MG63 (cell line): ENCODE measurements at regions not wholly inside any gene's neighbourhood (a gene's known extent, or its start where the extent isn't known, plus 50 kb on each side); places are given as distances from the start of the nearest gene placed in this dataset.

Experiments
- DNase-seq: peaks from one replicate; pipeline ENCODE4 v3.0.0-alpha.2; 2020
- H3K27me3 ChIP-seq: fragments of 250-450 bp; sonication (Bioruptor Pico); 2 replicates; pipeline ENCODE4 v1.5.1; 2020; ENCODE audit warnings: mild to moderate bottlenecking, moderate library complexity
- H3K36me3 ChIP-seq: fragments of 250-450 bp; sonication (Bioruptor Pico); 2 replicates; pipeline ENCODE4 v1.5.1; 2020; ENCODE audit warnings: mild to moderate bottlenecking, moderate library complexity
- H3K4me3 ChIP-seq: fragments of 250-450 bp; sonication (Bioruptor Pico); 2 replicates; pipeline ENCODE4 v1.5.1; 2020; ENCODE audit warnings: mild to moderate bottlenecking, moderate library complexity
- H3K9me3 ChIP-seq: fragments of 250-450 bp; sonication (Bioruptor Pico); 2 replicates; pipeline ENCODE4 v1.5.1; 2020; ENCODE audit warnings: mild to moderate bottlenecking, moderate library complexity

GRCh38 chr15:31151301-31152233, 50.0 kb upstream of the TRPM1 start:
- DNase-seq, result no peak
- H3K9me3 ChIP-seq, result no peaks in the 10 kb centered on the region
- H3K36me3 ChIP-seq, result no peaks in the 10 kb centered on the region
- no peaks in the 10 kb centered on the region for H3K27me3 ChIP-seq
- no peak overlapping the region for H3K4me3 ChIP-seq

DNA sequence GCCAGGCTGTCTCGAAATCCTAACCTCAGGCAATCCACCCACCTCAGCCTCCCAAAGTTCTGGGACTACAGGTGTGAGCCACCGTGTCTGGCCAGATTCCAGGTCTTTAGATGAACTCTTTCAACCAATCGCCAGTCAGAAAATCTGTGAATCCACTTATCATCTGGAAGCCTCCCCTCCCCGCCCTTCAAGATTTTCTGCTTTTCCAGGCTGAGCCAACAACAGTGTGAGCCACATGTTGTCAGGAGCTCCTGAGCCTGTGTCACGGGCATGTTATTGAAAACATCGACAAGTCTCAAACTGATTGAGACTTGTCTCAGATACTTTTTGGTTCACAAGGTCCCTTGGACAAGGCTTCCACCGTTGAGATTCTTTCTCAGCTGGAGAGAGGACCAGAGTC, 52.0 kb upstream of the TRPM1 start:
- H3K9me3 ChIP-seq, result no peaks in the 10 kb centered on the region
- H3K27me3 ChIP-seq, result no peaks in the 10 kb centered on the region
- H3K36me3 ChIP-seq, result no peaks in the 10 kb centered on the region
- DNase-seq, result no peak
- no peak overlapping the region for H3K4me3 ChIP-seq

- Histone ChIP-seq H3K36me3 (no peaks in the 10 kb centered on the region), H3K4me3 (no peak overlapping the region), H3K9me3 (no peaks in the 10 kb centered on the region), H3K27me3 (no peaks in the 10 kb centered on the region)
- no peak for DNase-seq
Observed at GRCh38 chr15:31155151-31155550, 53.6 kb upstream of the TRPM1 start.

- no peak for DNase-seq
- H3K4me3 ChIP-seq, result no peak overlapping the region
- no peaks in the 10 kb centered on the region for H3K27me3 ChIP-seq
- H3K9me3 ChIP-seq, result no peaks in the 10 kb centered on the region
- no peaks in the 10 kb centered on the region for H3K36me3 ChIP-seq
Observed at GRCh38 chr15:31156226-31156625, 54.7 kb upstream of the TRPM1 start.

DNA sequence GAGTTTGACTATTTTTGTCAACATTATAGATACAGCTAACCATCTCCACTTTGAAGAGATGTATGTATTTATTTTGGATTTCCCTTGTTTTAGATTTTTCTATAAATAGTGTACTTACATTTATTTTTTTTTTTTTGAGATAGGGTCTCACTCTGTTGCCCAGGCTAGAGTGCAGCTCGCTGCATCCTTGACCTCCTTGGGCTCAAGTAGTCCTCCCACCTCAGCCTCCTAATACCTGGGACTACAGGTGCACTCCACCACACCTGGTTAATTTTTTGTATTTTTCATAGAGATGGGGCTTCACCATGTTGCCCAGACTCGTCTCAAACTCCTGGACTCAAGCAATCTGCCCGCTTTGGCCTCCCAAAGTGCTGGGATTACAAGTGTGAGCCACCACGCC, 55.3 kb upstream of the TRPM1 start:
- H3K9me3 ChIP-seq, result no peaks in the 10 kb centered on the region
- DNase-seq, result no peak
- H3K36me3 ChIP-seq, result no peaks in the 10 kb centered on the region
- no peaks in the 10 kb centered on the region for H3K27me3 ChIP-seq
- no peak overlapping the region for H3K4me3 ChIP-seq

- DNase-seq, result no peak
- no peaks in the 10 kb centered on the region for H3K36me3 ChIP-seq
- no peaks in the 10 kb centered on the region for H3K9me3 ChIP-seq
- H3K4me3 ChIP-seq, result no peak overlapping the region
- H3K27me3 ChIP-seq, result no peaks in the 10 kb centered on the region
Observed at GRCh38 chr15:31157644-31158069, 56.1 kb upstream of the TRPM1 start.

DNA sequence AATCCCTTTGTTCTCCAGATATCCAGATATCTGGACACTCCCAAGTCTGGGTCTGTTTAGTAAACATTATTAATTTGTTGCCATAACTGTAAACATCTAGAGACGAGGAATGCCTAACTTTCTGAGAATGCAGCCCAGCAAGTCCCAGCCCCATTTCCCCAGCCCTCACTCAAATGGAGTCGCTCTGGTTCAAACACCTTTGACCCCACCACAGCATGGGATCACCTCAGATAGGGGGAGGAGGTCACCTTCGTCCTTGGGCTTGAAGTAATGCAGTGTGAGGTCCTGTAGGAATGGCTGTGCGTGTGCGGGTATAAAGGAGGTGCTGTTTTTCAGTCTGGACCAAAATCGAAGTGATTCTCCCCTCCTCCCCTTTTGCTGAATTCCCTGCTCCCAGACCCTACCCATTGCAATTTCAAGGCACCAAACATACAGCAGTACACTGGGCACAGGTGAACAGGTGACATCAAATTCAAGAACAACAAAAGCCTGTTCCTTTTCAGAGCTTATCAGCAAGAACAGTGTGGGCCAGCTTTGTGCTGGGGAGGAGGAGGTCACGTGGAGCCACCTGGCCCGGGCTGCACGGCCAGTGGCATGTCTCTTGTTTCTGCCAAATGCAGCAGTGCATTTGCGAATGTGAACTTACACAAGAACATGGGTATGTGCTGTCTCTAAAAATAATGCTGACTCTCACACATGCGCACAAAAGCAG, 57.5 kb upstream of the TRPM1 start:
- H3K27me3 ChIP-seq, result no peaks in the 10 kb centered on the region
- no peaks in the 10 kb centered on the region for H3K36me3 ChIP-seq
- no peaks in the 10 kb centered on the region for H3K9me3 ChIP-seq
- no peak for DNase-seq
- no peak overlapping the region for H3K4me3 ChIP-seq

DNA sequence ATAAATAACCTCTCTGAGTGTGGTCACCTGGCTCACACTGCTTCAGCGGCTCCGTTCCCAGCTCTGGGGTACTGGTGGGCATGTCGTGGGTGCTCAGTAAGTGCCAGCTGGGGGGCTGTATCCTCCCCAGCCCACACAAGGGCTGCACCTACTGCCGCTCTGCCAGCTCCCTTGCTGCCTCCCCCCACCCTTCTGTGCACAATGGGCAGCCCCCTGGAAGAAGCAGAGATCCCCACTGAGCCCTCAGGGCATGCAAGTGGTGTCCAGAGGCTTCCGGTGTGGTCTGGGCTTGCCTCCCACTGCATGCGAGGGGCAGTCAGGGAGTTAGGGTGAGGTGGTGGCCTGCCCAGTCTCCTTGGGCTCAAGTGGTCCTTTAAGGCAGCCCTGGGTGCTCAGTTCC, 58.3 kb upstream of the TRPM1 start:
- Histone ChIP-seq H3K36me3 (no peaks in the 10 kb centered on the region), H3K4me3 (no peak overlapping the region), H3K27me3 (no peaks in the 10 kb centered on the region), H3K9me3 (no peaks in the 10 kb centered on the region)
- no peak for DNase-seq

DNA sequence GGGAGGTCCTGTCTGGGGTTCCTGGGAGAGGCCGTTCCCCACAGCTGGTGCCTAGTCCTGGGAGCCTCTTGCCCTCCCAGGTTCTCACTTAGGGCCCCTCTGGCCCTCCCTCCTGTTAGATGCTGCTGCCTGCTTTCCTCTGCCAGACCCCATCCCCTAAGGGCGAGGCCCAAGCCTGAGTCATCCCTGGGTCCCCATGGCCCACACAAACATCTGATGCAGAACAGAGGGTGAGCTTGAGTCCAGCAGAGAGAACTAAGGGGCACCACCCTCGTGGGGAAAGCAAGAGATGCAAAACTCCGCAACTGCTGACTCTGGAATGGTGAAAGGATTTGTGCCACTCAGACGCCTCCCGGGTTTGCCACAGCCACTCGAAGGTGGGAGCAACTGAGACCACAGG, 58.8 kb upstream of the TRPM1 start:
- Histone ChIP-seq H3K4me3 (no peak overlapping the region), H3K9me3 (no peaks in the 10 kb centered on the region), H3K27me3 (no peaks in the 10 kb centered on the region), H3K36me3 (no peaks in the 10 kb centered on the region)
- no peak for DNase-seq

DNA sequence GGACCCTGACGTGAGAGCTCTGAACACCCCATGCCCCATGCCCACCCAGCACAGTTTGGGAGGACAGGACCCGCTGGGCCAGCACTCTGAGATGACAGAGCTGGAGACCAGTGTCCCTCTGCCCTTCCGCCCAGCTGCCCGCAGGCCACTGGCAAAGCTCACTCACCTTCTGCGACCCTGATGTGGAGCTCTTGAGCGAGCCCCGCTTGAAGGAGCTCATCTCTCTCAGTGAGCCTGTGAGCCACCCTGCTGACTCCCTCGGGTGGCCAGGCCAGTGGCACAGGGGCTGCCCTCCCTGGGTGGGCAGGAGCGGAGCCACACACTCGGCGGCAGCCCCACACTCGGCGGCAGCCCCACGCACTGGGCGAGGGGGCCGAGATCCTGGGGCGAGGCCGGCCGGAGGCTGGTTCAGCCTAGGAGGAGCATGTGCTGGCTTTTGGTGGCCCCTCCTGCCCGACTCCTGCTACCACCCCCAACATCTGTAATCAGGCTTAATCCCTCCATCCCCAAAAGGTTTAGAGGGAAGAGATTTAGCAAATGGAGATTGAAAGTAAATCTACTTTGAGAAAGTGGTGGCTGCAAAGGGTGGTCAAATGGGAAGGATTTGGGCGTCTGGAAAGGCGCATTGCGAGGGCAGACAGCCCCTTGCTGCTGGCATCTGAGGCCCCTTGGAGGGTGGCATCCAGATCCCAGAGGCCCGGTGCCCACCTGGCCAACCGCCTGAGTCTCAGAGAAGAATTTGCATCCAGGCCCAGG, 59.4 kb upstream of the TRPM1 start:
- no peaks in the 10 kb centered on the region for H3K36me3 ChIP-seq
- H3K9me3 ChIP-seq, result no peaks in the 10 kb centered on the region
- no peak overlapping the region for H3K4me3 ChIP-seq
- H3K27me3 ChIP-seq, result no peaks in the 10 kb centered on the region
- no peak for DNase-seq

GRCh38 chr15:31161951-31162350, 60.4 kb upstream of the TRPM1 start:
- no peaks in the 10 kb centered on the region for H3K9me3 ChIP-seq

GRCh38 chr15:31162721-31163510, 61.4 kb upstream of the TRPM1 start:
- DNase-seq, result no peak
- Histone ChIP-seq H3K9me3 (no peaks in the 10 kb centered on the region), H3K36me3 (no peaks in the 10 kb centered on the region), H3K4me3 (no peak overlapping the region), H3K27me3 (no peaks in the 10 kb centered on the region)

More at GRCh38 chr15:31161951-31162350, 60.4 kb upstream of the TRPM1 start:
- H3K4me3 ChIP-seq, result no peak overlapping the region
- no peaks in the 10 kb centered on the region for H3K27me3 ChIP-seq
- DNase-seq, result no peak
- no peaks in the 10 kb centered on the region for H3K36me3 ChIP-seq

- no peak for DNase-seq
- Histone ChIP-seq H3K27me3 (no peaks in the 10 kb centered on the region), H3K4me3 (no peak overlapping the region), H3K36me3 (no peaks in the 10 kb centered on the region), H3K9me3 (no peaks in the 10 kb centered on the region)
Observed at GRCh38 chr15:31163769-31164572, 62.4 kb upstream of the TRPM1 start.

DNA sequence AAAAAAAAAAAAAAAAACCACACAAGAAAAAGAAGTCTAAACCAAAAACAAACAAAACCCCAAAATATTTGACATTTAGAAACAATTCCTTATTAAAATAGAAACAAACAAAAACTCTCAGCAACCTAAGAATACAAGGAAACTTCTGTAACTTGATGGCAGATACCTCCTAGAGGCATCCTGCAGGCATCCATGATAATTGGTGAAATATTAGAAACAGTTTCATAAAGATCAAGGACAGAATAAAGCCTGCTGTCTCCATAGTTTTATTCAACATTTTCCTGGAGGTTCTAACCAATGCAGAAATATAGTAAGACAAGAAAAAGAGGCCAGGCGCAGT, 63.0 kb upstream of the TRPM1 start:
- Histone ChIP-seq H3K36me3 (no peaks in the 10 kb centered on the region), H3K27me3 (no peaks in the 10 kb centered on the region), H3K4me3 (no peak overlapping the region), H3K9me3 (no peaks in the 10 kb centered on the region)
- no peak for DNase-seq

GRCh38 chr15:31169558-31169957, 68.0 kb upstream of the TRPM1 start:
- H3K9me3 ChIP-seq, result no peaks in the 10 kb centered on the region
- no peaks in the 10 kb centered on the region for H3K36me3 ChIP-seq
- no peak for DNase-seq
- no peak overlapping the region for H3K4me3 ChIP-seq
- no peaks in the 10 kb centered on the region for H3K27me3 ChIP-seq

GRCh38 chr15:31171731-31172130, 70.2 kb upstream of the TRPM1 start:
- H3K4me3 ChIP-seq, result no peak overlapping the region
- no peaks in the 10 kb centered on the region for H3K9me3 ChIP-seq
- no peaks in the 10 kb centered on the region for H3K36me3 ChIP-seq
- no peaks in the 10 kb centered on the region for H3K27me3 ChIP-seq
- no peak for DNase-seq
